ENCODE measurements at regions not wholly inside any gene's neighbourhood (a gene's known extent, or its start where the extent isn't known, plus 50 kb on each side); places are given as distances from the start of the nearest gene placed in this dataset.

- TF ChIP-seq CTCF (IDR thresholded peaks at IDR 0.05; ENCODE audit: poor library complexity, severe bottlenecking) (no peak), EZH2 (IDR thresholded peaks at IDR 0.05; ENCODE audit: borderline replicate concordance, insufficient read depth, low read length, poor library complexity, severe bottlenecking) (no peak), RAD21 (conservative IDR thresholded peaks at IDR 0.05) (no peak), TAF1 (IDR thresholded peaks at IDR 0.05; ENCODE audit: low read depth) (no peak), REST (IDR thresholded peaks at IDR 0.05; ENCODE audit: borderline replicate concordance) (no peak), SMC3 (conservative IDR thresholded peaks at IDR 0.05; ENCODE audit: poor library complexity) (no peak), EP300 (conservative IDR thresholded peaks at IDR 0.05; ENCODE audit: poor library complexity, severe bottlenecking) (no peak), MXI1 (conservative IDR thresholded peaks at IDR 0.05; ENCODE audit: poor library complexity, severe bottlenecking) (no peak), POLR2AphosphoS5 (IDR thresholded peaks at IDR 0.05) (no peak)
Observed at GRCh38 chr1:221083902-221084301, 204.7 kb downstream of the HLX start.

GRCh38 chr1:221084681-221085080, 205.4 kb downstream of the HLX start:
- Histone ChIP-seq H3K27me3 (ENCODE audit: insufficient read depth, low read depth, low read length) (no peaks in the 10 kb centered on the region), H3K9me2 (ENCODE audit: insufficient read depth, low read length) (no peaks in the 10 kb centered on the region), H2AFZ (ENCODE audit: low read depth, low read length) (no peak overlapping the region), H3F3A (ENCODE audit: insufficient read depth, low read length, poor library complexity, severe bottlenecking) (no peaks in the 10 kb centered on the region), H3K9ac (ENCODE audit: low read length) (no peak overlapping the region), H3K4me2 (ENCODE audit: low read length) (no peak overlapping the region), H3K27ac (ENCODE audit: low read length) (no peak overlapping the region), H3K4me3 (ENCODE audit: low read length) (no peak overlapping the region), H3K79me2 (replicated peaks; ENCODE audit: insufficient read depth, low read length) (no peaks in the 10 kb centered on the region), H3K9me3 (ENCODE audit: low read length) (no peaks in the 10 kb centered on the region), H3K36me3 (ENCODE audit: insufficient read depth, low read length) (no peaks in the 10 kb centered on the region), H4K20me1 (ENCODE audit: insufficient read depth) (no peaks in the 10 kb centered on the region)
- no peak for TF ChIP-seq MXI1 (conservative IDR thresholded peaks at IDR 0.05; ENCODE audit: poor library complexity, severe bottlenecking)
- TF ChIP-seq EZH2 (IDR thresholded peaks at IDR 0.05; ENCODE audit: borderline replicate concordance, insufficient read depth, low read length, poor library complexity, severe bottlenecking) = no peak
- TF ChIP-seq REST (IDR thresholded peaks at IDR 0.05; ENCODE audit: borderline replicate concordance) = no peak
- no peak for TF ChIP-seq RAD21 (conservative IDR thresholded peaks at IDR 0.05)
- no peak for TF ChIP-seq CTCF (IDR thresholded peaks at IDR 0.05; ENCODE audit: poor library complexity, severe bottlenecking)
- no peak for TF ChIP-seq EP300 (conservative IDR thresholded peaks at IDR 0.05; ENCODE audit: poor library complexity, severe bottlenecking)
- TF ChIP-seq SMC3 (conservative IDR thresholded peaks at IDR 0.05; ENCODE audit: poor library complexity) = no peak
- no peak for TF ChIP-seq POLR2AphosphoS5 (IDR thresholded peaks at IDR 0.05)
- no peak for TF ChIP-seq TAF1 (IDR thresholded peaks at IDR 0.05; ENCODE audit: low read depth)

More at GRCh38 chr1:221083902-221084301, 204.7 kb downstream of the HLX start:
- no peak overlapping the region for H3K9ac ChIP-seq (ENCODE audit: low read length)
- no peaks in the 10 kb centered on the region for H3F3A ChIP-seq (ENCODE audit: insufficient read depth, low read length, poor library complexity, severe bottlenecking)
- no peaks in the 10 kb centered on the region for H3K27me3 ChIP-seq (ENCODE audit: insufficient read depth, low read depth, low read length)
- H3K9me3 ChIP-seq (ENCODE audit: low read length) = no peaks in the 10 kb centered on the region
- H3K9me2 ChIP-seq (ENCODE audit: insufficient read depth, low read length) = no peaks in the 10 kb centered on the region
- H3K4me3 ChIP-seq (ENCODE audit: low read length) = no peak overlapping the region
- H3K36me3 ChIP-seq (ENCODE audit: insufficient read depth, low read length) = no peaks in the 10 kb centered on the region
- H3K27ac ChIP-seq (ENCODE audit: low read length) = no peak overlapping the region
- H3K79me2 ChIP-seq (replicated peaks; ENCODE audit: insufficient read depth, low read length) = no peaks in the 10 kb centered on the region
- H2AFZ ChIP-seq (ENCODE audit: low read depth, low read length) = no peak overlapping the region
- H3K4me2 ChIP-seq (ENCODE audit: low read length) = no peak overlapping the region
- H4K20me1 ChIP-seq (ENCODE audit: insufficient read depth) = no peaks in the 10 kb centered on the region
